Adrenal gland (tissue), 5 donors: ENCODE measurements at regions not wholly inside any gene's neighbourhood (a gene's known extent, or its start where the extent isn't known, plus 50 kb on each side); places are given as distances from the start of the nearest gene placed in this dataset.

ENCODE experiments used
- POLR2A ChIP-seq, 2 donors: fragments of 450-650 bp; IDR thresholded peaks; one replicate each; pipeline ENCODE4 v1.6.1; 2017; ENCODE audit warnings: antibody characterized with exemption in 2 of 2, mild to moderate bottlenecking in 2 of 2, moderate library complexity in 1 of 2
- TF ChIP-seq, protein P1 (sequence below), 6 experiments: fragments of 450-650 bp in 4 of 6; fragments of 200-600 bp in 2 of 6; sonication (generic) in 1 of 6; IDR thresholded peaks; 1 replicate in 5 of 6; 2 replicates in 1 of 6; pipeline versions ENCODE4 v1.5.1 to v1.8.0; 2016 to 2021; ENCODE audit warnings: antibody characterized with exemption in 6 of 6, mild to moderate bottlenecking in 2 of 6, moderate library complexity in 1 of 6
- donor health status: DM: no; HTN: no; CAD: no.

DNA sequence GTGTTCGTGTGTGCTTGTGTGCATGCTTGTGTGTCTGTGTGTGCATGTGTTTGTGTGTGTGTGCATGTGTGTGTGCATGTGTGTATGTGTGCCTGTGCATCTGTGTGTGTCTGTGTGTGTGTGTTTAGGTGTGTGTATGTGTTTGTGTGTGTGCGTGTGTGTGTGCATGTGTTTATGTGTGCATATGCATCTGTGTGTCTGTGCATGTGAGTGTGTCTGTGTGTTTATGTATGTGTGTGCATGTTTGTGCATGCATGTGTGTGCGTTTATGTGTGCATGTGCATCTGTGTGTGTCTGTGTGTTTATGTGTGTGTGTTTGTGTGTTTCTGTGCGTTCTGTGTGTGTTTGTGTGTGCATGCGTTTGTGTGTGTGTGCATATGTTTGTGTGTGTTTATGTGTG, 106.6 kb upstream of the TNRC6C start:
- TF ChIP-seq, protein P1, sequence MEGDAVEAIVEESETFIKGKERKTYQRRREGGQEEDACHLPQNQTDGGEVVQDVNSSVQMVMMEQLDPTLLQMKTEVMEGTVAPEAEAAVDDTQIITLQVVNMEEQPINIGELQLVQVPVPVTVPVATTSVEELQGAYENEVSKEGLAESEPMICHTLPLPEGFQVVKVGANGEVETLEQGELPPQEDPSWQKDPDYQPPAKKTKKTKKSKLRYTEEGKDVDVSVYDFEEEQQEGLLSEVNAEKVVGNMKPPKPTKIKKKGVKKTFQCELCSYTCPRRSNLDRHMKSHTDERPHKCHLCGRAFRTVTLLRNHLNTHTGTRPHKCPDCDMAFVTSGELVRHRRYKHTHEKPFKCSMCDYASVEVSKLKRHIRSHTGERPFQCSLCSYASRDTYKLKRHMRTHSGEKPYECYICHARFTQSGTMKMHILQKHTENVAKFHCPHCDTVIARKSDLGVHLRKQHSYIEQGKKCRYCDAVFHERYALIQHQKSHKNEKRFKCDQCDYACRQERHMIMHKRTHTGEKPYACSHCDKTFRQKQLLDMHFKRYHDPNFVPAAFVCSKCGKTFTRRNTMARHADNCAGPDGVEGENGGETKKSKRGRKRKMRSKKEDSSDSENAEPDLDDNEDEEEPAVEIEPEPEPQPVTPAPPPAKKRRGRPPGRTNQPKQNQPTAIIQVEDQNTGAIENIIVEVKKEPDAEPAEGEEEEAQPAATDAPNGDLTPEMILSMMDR (IDR thresholded peaks at IDR 0.05): no peak
- no peak for TF ChIP-seq POLR2A (IDR thresholded peaks at IDR 0.05)
